HEK293 (cell line): ENCODE measurements at regions not wholly inside any gene's neighbourhood (a gene's known extent, or its start where the extent isn't known, plus 50 kb on each side); places are given as distances from the start of the nearest gene placed in this dataset.
A peak's percentile ranks its signal among the peaks of the same experiment; 100 is the strongest.

ENCODE experiments used
- BCL11B ChIP-seq: fragments of 450-650 bp; formaldehyde crosslinking; IDR thresholded peaks from 2 replicates; pipeline ENCODE4 v1.5.1; 2016; ENCODE audit warnings: low read depth, missing biosample characterization, missing genetic modification characterization
- GLI2 ChIP-seq: fragments of 450-650 bp; formaldehyde crosslinking; IDR thresholded peaks from 2 replicates; pipeline ENCODE4; 2017; ENCODE audit warnings: missing biosample characterization, missing genetic modification characterization, low read depth, borderline replicate concordance
- HOXC10 ChIP-seq: sonication (generic); formaldehyde crosslinking; IDR thresholded peaks from 2 replicates; pipeline ENCODE4 v1.8.1; 2023; ENCODE audit warnings: mild to moderate bottlenecking, missing genetic modification reagents
- HOXD13 ChIP-seq: sonication (generic); formaldehyde crosslinking; IDR thresholded peaks from 2 replicates; pipeline ENCODE4 v1.8.0; 2022; ENCODE audit warnings: missing genetic modification reagents, borderline replicate concordance
- PRDM1 ChIP-seq: fragments of 450-650 bp; formaldehyde crosslinking; IDR thresholded peaks from 2 replicates; pipeline ENCODE4; 2016; ENCODE audit warnings: missing biosample characterization, missing genetic modification characterization
- SCRT1 ChIP-seq: fragments of 450-650 bp; formaldehyde crosslinking; IDR thresholded peaks from 2 replicates; pipeline ENCODE4 v1.5.1; 2016; ENCODE audit warnings: missing biosample characterization, missing genetic modification characterization, borderline replicate concordance
- SP3 ChIP-seq: fragments of 450-650 bp; formaldehyde crosslinking; IDR thresholded peaks from 2 replicates; pipeline ENCODE4 v1.5.1; 2016; ENCODE audit warnings: missing biosample characterization, missing genetic modification characterization
- TRIM28 ChIP-seq: IDR thresholded peaks from 2 replicates; pipeline ENCODE4 v1.6.1; 2011; ENCODE audit warnings: low read length, control low read depth, borderline replicate concordance
- WT1 ChIP-seq: fragments of 450-650 bp; formaldehyde crosslinking; IDR thresholded peaks from 2 replicates; pipeline ENCODE4 v1.5.1; 2016; ENCODE audit warnings: missing biosample characterization, missing genetic modification characterization
- ZBTB10 ChIP-seq: fragments of 450-650 bp; formaldehyde crosslinking; IDR thresholded peaks from 2 replicates; pipeline ENCODE4 v1.5.1; 2016; ENCODE audit warnings: missing biosample characterization, missing genetic modification characterization
- ZBTB17 ChIP-seq: fragments of 450-650 bp; formaldehyde crosslinking; IDR thresholded peaks from 2 replicates; pipeline ENCODE4 v1.5.1; 2016; ENCODE audit warnings: missing biosample characterization, missing genetic modification characterization
- ZBTB48 ChIP-seq: fragments of 450-650 bp; formaldehyde crosslinking; IDR thresholded peaks from 2 replicates; pipeline ENCODE4 v1.5.1; 2016; ENCODE audit warnings: missing biosample characterization, missing genetic modification characterization
- ZBTB49 ChIP-seq: fragments of 450-650 bp; formaldehyde crosslinking; IDR thresholded peaks from 2 replicates; pipeline ENCODE4 v1.5.1; 2016; ENCODE audit warnings: missing biosample characterization, missing genetic modification characterization, low read depth
- ZBTB6 ChIP-seq: fragments of 450-650 bp; formaldehyde crosslinking; IDR thresholded peaks from 2 replicates; pipeline ENCODE4 v1.5.1; 2017; ENCODE audit warnings: missing biosample characterization, missing genetic modification characterization
- ZBTB7A ChIP-seq: fragments of 450-650 bp; formaldehyde crosslinking; IDR thresholded peaks from 2 replicates; pipeline ENCODE4 v1.5.1; 2016; ENCODE audit warnings: low read depth, missing biosample characterization, missing genetic modification characterization
- ZBTB8A ChIP-seq: fragments of 450-650 bp; formaldehyde crosslinking; IDR thresholded peaks from 2 replicates; pipeline ENCODE4 v1.5.1; 2016; ENCODE audit warnings: missing biosample characterization, missing genetic modification characterization
- ZFP41 ChIP-seq: fragments of 450-650 bp; formaldehyde crosslinking; IDR thresholded peaks from 2 replicates; pipeline ENCODE4 v1.5.1; 2016; ENCODE audit warnings: missing biosample characterization, missing genetic modification characterization, borderline replicate concordance
- ZFP69B ChIP-seq: fragments of 450-650 bp; formaldehyde crosslinking; IDR thresholded peaks from 2 replicates; pipeline ENCODE4 v1.5.1; 2016; ENCODE audit warnings: missing biosample characterization, missing genetic modification characterization
- ZNF10 ChIP-seq: fragments of 450-650 bp; formaldehyde crosslinking; IDR thresholded peaks from 2 replicates; pipeline ENCODE4 v1.5.1; 2017; ENCODE audit warnings: missing biosample characterization, missing genetic modification characterization
- ZNF157 ChIP-seq: fragments of 450-650 bp; formaldehyde crosslinking; IDR thresholded peaks from 2 replicates; pipeline ENCODE4 v1.5.1; 2016; ENCODE audit warnings: missing biosample characterization, missing genetic modification characterization
- ZNF341 ChIP-seq: fragments of 450-650 bp; formaldehyde crosslinking; IDR thresholded peaks from 2 replicates; pipeline ENCODE4; 2016; ENCODE audit warnings: low read depth, missing biosample characterization, missing genetic modification characterization
- ZNF404 ChIP-seq: fragments of 450-650 bp; formaldehyde crosslinking; IDR thresholded peaks from 2 replicates; pipeline ENCODE4 v1.5.1; 2017; ENCODE audit warnings: missing biosample characterization, missing genetic modification characterization
- ZNF514 ChIP-seq: fragments of 450-650 bp; formaldehyde crosslinking; IDR thresholded peaks from 2 replicates; pipeline ENCODE4 v1.5.1; 2016; ENCODE audit warnings: missing biosample characterization, missing genetic modification characterization
- ZNF549 ChIP-seq: fragments of 450-650 bp; IDR thresholded peaks from 2 replicates; pipeline ENCODE4 v1.5.1; 2018; ENCODE audit warnings: missing biosample characterization, missing genetic modification characterization, mild to moderate bottlenecking, inconsistent platforms, moderate library complexity
- ZNF561 ChIP-seq: fragments of 450-650 bp; IDR thresholded peaks from 2 replicates; pipeline ENCODE4 v1.5.1; 2018; ENCODE audit warnings: missing biosample characterization, missing genetic modification characterization, borderline replicate concordance
- ZNF596 ChIP-seq: fragments of 450-650 bp; IDR thresholded peaks from 2 replicates; pipeline ENCODE4 v1.5.0; 2018; ENCODE audit warnings: missing biosample characterization, mild to moderate bottlenecking, missing genetic modification characterization, moderate library complexity
- ZNF621 ChIP-seq: fragments of 450-650 bp; formaldehyde crosslinking; IDR thresholded peaks from 2 replicates; pipeline ENCODE4 v1.5.1; 2017; ENCODE audit warnings: missing biosample characterization, missing genetic modification characterization
- ZNF654 ChIP-seq: fragments of 450-650 bp; formaldehyde crosslinking; IDR thresholded peaks from 2 replicates; pipeline ENCODE4 v1.5.1; 2016; ENCODE audit warnings: low read depth, missing biosample characterization, missing genetic modification characterization
- ZNF670 ChIP-seq: fragments of 450-650 bp; formaldehyde crosslinking; IDR thresholded peaks from 2 replicates; pipeline ENCODE4 v1.5.1; 2016; ENCODE audit warnings: missing biosample characterization, missing genetic modification characterization, low read depth
- ZNF677 ChIP-seq: fragments of 450-650 bp; IDR thresholded peaks from 2 replicates; pipeline ENCODE4 v1.5.0; 2018; ENCODE audit warnings: missing biosample characterization, mild to moderate bottlenecking, missing genetic modification characterization, moderate library complexity
- ZNF843 ChIP-seq: fragments of 450-650 bp; formaldehyde crosslinking; IDR thresholded peaks from 2 replicates; pipeline ENCODE4 v1.5.1; 2016; ENCODE audit warnings: missing biosample characterization, missing genetic modification characterization
- ZSCAN18 ChIP-seq: fragments of 450-650 bp; formaldehyde crosslinking; IDR thresholded peaks from 2 replicates; pipeline ENCODE4 v1.5.1; 2016; ENCODE audit warnings: missing biosample characterization, missing genetic modification characterization
- TF ChIP-seq, protein P1 (sequence below): fragments of 450-650 bp; formaldehyde crosslinking; IDR thresholded peaks from 2 replicates; pipeline ENCODE4 v1.5.1; 2016; ENCODE audit warnings: missing biosample characterization, missing genetic modification characterization

- TF ChIP-seq ZNF549 (tag by site-specific recombination), result no peak
- TF ChIP-seq BCL11B, result no peak
- peak; percentile 87; the same call in 1 of the 2 replicates for TF ChIP-seq HOXC10 (CRISPR knock-in tag)
- no peak; the same call in 1 of the 2 replicates for TF ChIP-seq ZNF10 (tag by site-specific recombination)
- TF ChIP-seq SP3 (tag by site-specific recombination), result peak; percentile 25; the same call in 1 of the 2 replicates
- TF ChIP-seq ZNF843 (tag by site-specific recombination), result no peak
- peak; percentile 91 for TF ChIP-seq ZNF341 (tag by site-specific recombination)
- no peak for TF ChIP-seq ZFP41 (tag by site-specific recombination)
- TF ChIP-seq ZNF157 (tag by site-specific recombination), result no peak
- no peak for TF ChIP-seq ZNF677
- no peak for TF ChIP-seq ZNF670
- no peak for TF ChIP-seq TRIM28
- no peak for TF ChIP-seq ZNF654 (tag by site-specific recombination)
- peak; percentile 9; the same call in 1 of the 2 replicates for TF ChIP-seq SCRT1
- TF ChIP-seq ZBTB48 (tag by site-specific recombination), result no peak
- peak; percentile 41; the same call in 1 of the 2 replicates for TF ChIP-seq ZFP69B
- TF ChIP-seq ZSCAN18 (tag by site-specific recombination), result no peak
- TF ChIP-seq ZBTB10 (tag by site-specific recombination), result no peak
- no peak for TF ChIP-seq PRDM1 (tag by site-specific recombination)
- 0 out of 2 replicates have a peak, but pooled peaks have one; percentile 6 for TF ChIP-seq ZBTB7A
- peak; percentile 81 for TF ChIP-seq ZBTB17 (tag by site-specific recombination)
- no peak for TF ChIP-seq WT1 (tag by site-specific recombination)
- TF ChIP-seq ZNF621 (tag by site-specific recombination), result no peak
- TF ChIP-seq ZNF404 (tag by site-specific recombination), result no peak
- TF ChIP-seq HOXD13 (CRISPR knock-in tag), result no peak
- TF ChIP-seq ZNF561, result peak; percentile 62; the same call in 1 of the 2 replicates
- TF ChIP-seq ZBTB8A, result peak; percentile 98
- no peak for TF ChIP-seq ZBTB6
- TF ChIP-seq, protein P1, sequence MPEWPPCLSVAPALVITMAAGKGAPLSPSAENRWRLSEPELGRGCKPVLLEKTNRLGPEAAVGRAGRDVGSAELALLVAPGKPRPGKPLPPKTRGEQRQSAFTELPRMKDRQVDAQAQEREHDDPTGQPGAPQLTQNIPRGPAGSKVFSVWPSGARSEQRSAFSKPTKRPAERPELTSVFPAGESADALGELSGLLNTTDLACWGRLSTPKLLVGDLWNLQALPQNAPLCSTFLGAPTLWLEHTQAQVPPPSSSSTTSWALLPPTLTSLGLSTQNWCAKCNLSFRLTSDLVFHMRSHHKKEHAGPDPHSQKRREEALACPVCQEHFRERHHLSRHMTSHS (tag by site-specific recombination), result no peak
- no peak for TF ChIP-seq ZNF514 (tag by site-specific recombination)
- no peak for TF ChIP-seq GLI2 (tag by site-specific recombination)
- no peak for TF ChIP-seq ZBTB49 (tag by site-specific recombination)
- no peak for TF ChIP-seq ZNF596 (tag by site-specific recombination)
Measured at GRCh38 chr3:168249550-168250414, 154.1 kb upstream of the GOLIM4 start (continued).
